Endothelial cell of umbilical vein (primary cell): ENCODE measurements at regions not wholly inside any gene's neighbourhood (a gene's known extent, or its start where the extent isn't known, plus 50 kb on each side); places are given as distances from the start of the nearest gene placed in this dataset.
"Not testable (repeated sequence)": the region's sequence is repeated elsewhere in the genome, so short reads cannot be mapped to it uniquely, and the experiment has no call there.

Source experiments
- BruUV-seq: library from RNA; stranded (reverse); fragments of 400-500 nt; replicated peaks from 2 replicates; lab custom pipeline; 2021; lab: Mats Ljungman, UMichigan
- CTCF ChIA-PET: fragments of 300-600, 350-600 bp; sonication (Branson Sonifier 250); formaldehyde crosslinking; loops from one replicate; lab custom pipeline; 2021; ENCODE audit warnings: antibody characterized with exemption, inconsistent platforms; lab: Charles Lee
- POLR2A ChIA-PET: fragments of 300-600, 350-600 bp; sonication (Branson Sonifier 250); formaldehyde crosslinking; loops from one replicate; lab custom pipeline; 2021; ENCODE audit warnings: antibody characterized with exemption, inconsistent platforms; lab: Charles Lee
- DNase-seq: peaks from one replicate; pipeline ENCODE4 v3.0.0-alpha.2; 2011; ENCODE audit warnings: low read depth, low spot score
- FAIRE-seq: peaks from 2 replicates; lab custom pipeline; 2011; peaks lifted over from hg19 to GRCh38; lab: Jason Lieb, UNC
- H2AFZ ChIP-seq: 2 replicates; pipeline ENCODE4 v1.6.0; 2012; ENCODE audit warnings: low read depth, low read length, control low read depth, inconsistent platforms
- H3K27ac ChIP-seq: 2 replicates; pipeline ENCODE4 v1.5.1; 2011; ENCODE audit warnings: low read depth, mild to moderate bottlenecking, control low read depth, low read length, moderate library complexity; ENCODE audit not compliant: insufficient read depth
- H3K27me3 ChIP-seq, 2 experiments: 2 replicates each; pipeline versions ENCODE4 v1.6.0 to v1.6.1; 2011; ENCODE audit warnings: low read length in 2 of 2, mixed read lengths in 1 of 2; ENCODE audit not compliant: control insufficient read depth in 2 of 2, insufficient read depth in 2 of 2
- H3K36me3 ChIP-seq, 2 experiments: 2 replicates in 1 of 2; 3 replicates in 1 of 2; pipeline ENCODE4 v1.5.1; 2011; ENCODE audit warnings: low read length in 2 of 2, mild to moderate bottlenecking in 1 of 2, moderate library complexity in 1 of 2; ENCODE audit not compliant: control insufficient read depth in 2 of 2, insufficient read depth in 2 of 2; ENCODE audit errors: extremely low read depth in 1 of 2
- H3K4me1 ChIP-seq: 3 replicates; pipeline ENCODE4 v1.5.1; 2011; ENCODE audit warnings: mild to moderate bottlenecking, low read length; ENCODE audit not compliant: control insufficient read depth, insufficient read depth; ENCODE audit errors: extremely low read depth
- H3K4me2 ChIP-seq: 2 replicates; pipeline ENCODE4 v1.6.1; 2011; ENCODE audit warnings: low read length, control low read depth, mixed read lengths; ENCODE audit not compliant: insufficient read depth
- H3K4me3 ChIP-seq, 3 experiments: fragments of 200-600 bp in 1 of 3; sonication (generic), shearing (Covaris generic) in 1 of 3; replicated peaks in 1 of 3; 2 replicates each; pipeline ENCODE4 v1.5.1; 2011 to 2016; ENCODE audit warnings: control low read depth in 3 of 3, low read length in 3 of 3, mild to moderate bottlenecking in 2 of 3, inconsistent platforms in 1 of 3, low read depth in 1 of 3, moderate library complexity in 1 of 3; ENCODE audit not compliant: insufficient read depth in 1 of 3
- H3K79me2 ChIP-seq: 2 replicates; pipeline ENCODE4 v1.6.0; 2012; ENCODE audit warnings: low read length, inconsistent platforms; ENCODE audit not compliant: control insufficient read depth, insufficient read depth
- H3K9ac ChIP-seq: replicated peaks from 2 replicates; pipeline ENCODE3; 2011; ENCODE audit warnings: low read length, control low read depth; ENCODE audit not compliant: insufficient read depth; ENCODE audit errors: extremely low read depth
- H3K9me1 ChIP-seq: replicated peaks from 3 replicates; pipeline ENCODE4 v1.6.0; 2011; ENCODE audit warnings: mild to moderate bottlenecking, low read length; ENCODE audit not compliant: control insufficient read depth, insufficient read depth; ENCODE audit errors: extremely low read depth
- H3K9me3 ChIP-seq: replicated peaks from 2 replicates; pipeline ENCODE4 v1.5.1; 2012; ENCODE audit warnings: low read length, inconsistent platforms; ENCODE audit not compliant: control insufficient read depth, insufficient read depth
- H4K20me1 ChIP-seq: replicated peaks from 2 replicates; pipeline ENCODE3; 2011; ENCODE audit warnings: mild to moderate bottlenecking, low read length; ENCODE audit not compliant: control insufficient read depth, insufficient read depth; ENCODE audit errors: extremely low read depth
- CTCF ChIP-seq, 2 donors: IDR thresholded peaks; 1 replicate in 1 of 2; 2 replicates in 1 of 2; pipeline ENCODE4 v1.5.1; 2011; ENCODE audit warnings: low read length in 2 of 2, mild to moderate bottlenecking in 2 of 2, moderate library complexity in 2 of 2, control low read depth in 1 of 2, inconsistent platforms in 1 of 2, low read depth in 1 of 2; ENCODE audit not compliant: insufficient read depth in 1 of 2; ENCODE audit errors: extremely low read depth in 1 of 2
- EZH2 ChIP-seq: IDR thresholded peaks from 2 replicates; pipeline ENCODE4 v1.6.1; 2012; ENCODE audit warnings: borderline replicate concordance, low read depth, mild to moderate bottlenecking, moderate library complexity, low read length, inconsistent platforms; ENCODE audit not compliant: severe bottlenecking
- FOS ChIP-seq: IDR thresholded peaks from 2 replicates; pipeline ENCODE4 v1.6.1; 2011; ENCODE audit warnings: mild to moderate bottlenecking, low read length, moderate library complexity, borderline replicate concordance; ENCODE audit not compliant: insufficient read depth
- GATA2 ChIP-seq: IDR thresholded peaks from 2 replicates; pipeline ENCODE4 v1.7.0; 2011; ENCODE audit warnings: low read depth, mild to moderate bottlenecking, moderate library complexity, mixed read lengths, low read length; ENCODE audit not compliant: insufficient read length, insufficient read depth
- JUN ChIP-seq: IDR thresholded peaks from 2 replicates; pipeline ENCODE4 v1.6.1; 2011; ENCODE audit warnings: borderline replicate concordance, low read depth; ENCODE audit not compliant: insufficient read length, insufficient read depth
- MAX ChIP-seq: IDR thresholded peaks from 2 replicates; pipeline ENCODE4 v1.6.1; 2011; ENCODE audit not compliant: insufficient read depth, insufficient read length
- MYC ChIP-seq: IDR thresholded peaks from one replicate; pipeline ENCODE4 v1.6.1; 2011; ENCODE audit warnings: mild to moderate bottlenecking, low read depth, low read length
- POLR2A ChIP-seq: IDR thresholded peaks from 2 replicates; pipeline ENCODE4 v1.6.1; 2012; ENCODE audit warnings: low read depth, mild to moderate bottlenecking, control low read depth, low read length
- POLR2AphosphoS5 ChIP-seq: IDR thresholded peaks from 2 replicates; pipeline ENCODE4 v1.6.1; 2012; ENCODE audit warnings: low read depth, mild to moderate bottlenecking, control low read depth, low read length, moderate library complexity; ENCODE audit not compliant: insufficient read depth
- dilution Hi-C: fragments of 300-500 bp; cut with MboI; formaldehyde crosslinking; loops from one replicate; pipeline ENCODE4 v1.15.0; 2019; ENCODE audit warnings: low sequenced_read_pairs; ENCODE audit not compliant: extremely low pct_ligation_motif_present
- intact Hi-C: fragments of 100-400 bp; cut with micrococcal nuclease; formaldehyde crosslinking; loops from one replicate; pipeline ENCODE4 v1.10.0; 2022

- no TSS peak for BruUV-seq
- no peak for DNase-seq
- FAIRE-seq, result no peak
- Histone ChIP-seq H4K20me1 (no peaks in the 10 kb centered on the region), H3K9ac (no peak overlapping the region), H3K27ac (no peak overlapping the region), H3K27me3 (peaks cover 0 to 4% of the 10 kb centered on the region in 2 experiments), H3K79me2 (no peaks in the 10 kb centered on the region), H2AFZ (no peak overlapping the region), H3K36me3 (no peaks in the 10 kb centered on the region), H3K9me1 (no peaks in the 10 kb centered on the region), H3K4me3 (no peak overlapping the region), H3K4me2 (no peak overlapping the region), H3K4me1 (no peaks in the 10 kb centered on the region), H3K9me3 (no peaks in the 10 kb centered on the region)
- ChIA-PET POLR2A (no interaction called here), CTCF (interaction anchor here (1.4 kb wide), 1 partner anchor 18 kb away, joined by 6 read pairs; no protein-coding TSS in a partner anchor)
- TF ChIP-seq POLR2AphosphoS5, result no peak
- no peak for TF ChIP-seq MYC
- no peak for TF ChIP-seq EZH2
- intact Hi-C loops, result no loop called here
- dilution Hi-C loops, result no loop called here
These were observed 148.0 kb upstream of the NRP1 start for GRCh38 chr10:33482486-33482885.

- H3K27ac ChIP-seq, result no peak overlapping the region
- no peak overlapping the region for H3K4me2 ChIP-seq
- ChIA-PET POLR2A (no interaction called here), CTCF (no interaction called here)
- H3K36me3 ChIP-seq, result no peaks in the 10 kb centered on the region
- DNase-seq, result no peak
- H2AFZ ChIP-seq, result no peak overlapping the region
- H3K9me1 ChIP-seq, result no peaks in the 10 kb centered on the region
- intact Hi-C loops, result no loop called here
- TF ChIP-seq MAX (no peak), FOS (no peak), POLR2AphosphoS5 (no peak), MYC (no peak), POLR2A (no peak), GATA2 (no peak), JUN (no peak), CTCF (IDR thresholded peaks at IDR 0.05; ENCODE audit: extremely low read depth in 1 of 2, insufficient read depth in 1 of 2, low read depth in 1 of 2, low read length in 2 of 2) (no peak), EZH2 (no peak)
- H3K4me3 ChIP-seq, result no peak overlapping the region
- H3K79me2 ChIP-seq, result no peaks in the 10 kb centered on the region
- H3K27me3 ChIP-seq, result peaks cover 0 to 4% of the 10 kb centered on the region in 2 experiments
- no peaks in the 10 kb centered on the region for H4K20me1 ChIP-seq
- dilution Hi-C loops, result no loop called here
- H3K4me1 ChIP-seq, result no peaks in the 10 kb centered on the region
- no peak for FAIRE-seq
- no TSS peak for BruUV-seq
- no peak overlapping the region for H3K9ac ChIP-seq
- H3K9me3 ChIP-seq, result no peaks in the 10 kb centered on the region
These were observed 146.7 kb upstream of the NRP1 start for GRCh38 chr10:33481184-33481583.

GRCh38 chr10:33480417-33480816, 145.9 kb upstream of the NRP1 start:
- CTCF ChIA-PET, result not testable (repeated sequence)

More at GRCh38 chr10:33480417-33480816, 145.9 kb upstream of the NRP1 start:
- FAIRE-seq, POLR2A ChIA-PET, H3K27ac ChIP-seq, H3K9me1 ChIP-seq, dilution Hi-C loops, H3K36me3 ChIP-seq, BruUV-seq, DNase-seq, H4K20me1 ChIP-seq, H3K27me3 ChIP-seq, H3K4me2 ChIP-seq, H2AFZ ChIP-seq, H3K9me3 ChIP-seq, intact Hi-C loops, H3K4me1 ChIP-seq, H3K4me3 ChIP-seq, H3K9ac ChIP-seq, H3K79me2 ChIP-seq: not testable (repeated sequence)
